ENCODE measurements at regions not wholly inside any gene's neighbourhood (a gene's known extent, or its start where the extent isn't known, plus 50 kb on each side); places are given as distances from the start of the nearest gene placed in this dataset.

DNA sequence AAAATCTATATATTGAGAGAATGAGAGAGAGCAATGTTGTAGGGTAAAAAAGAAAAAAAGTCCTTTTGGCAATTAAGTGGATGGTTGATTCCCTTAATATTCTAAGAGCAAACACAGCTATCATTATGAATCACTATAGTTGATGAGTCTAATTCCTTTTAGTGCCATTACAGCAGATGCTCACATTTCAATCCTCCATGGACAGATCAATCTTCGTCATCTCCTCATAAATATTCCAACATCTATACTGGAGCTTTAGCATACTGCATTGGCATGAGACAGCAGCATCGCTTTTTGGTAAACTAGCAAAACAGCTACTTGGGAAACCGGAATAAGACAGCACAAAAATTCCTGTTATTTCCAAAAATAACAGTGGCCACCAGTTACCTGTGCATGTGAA lies 796.7 kb downstream of the QKI start:
- no peak for DNase-seq
- TF ChIP-seq, protein P1, sequence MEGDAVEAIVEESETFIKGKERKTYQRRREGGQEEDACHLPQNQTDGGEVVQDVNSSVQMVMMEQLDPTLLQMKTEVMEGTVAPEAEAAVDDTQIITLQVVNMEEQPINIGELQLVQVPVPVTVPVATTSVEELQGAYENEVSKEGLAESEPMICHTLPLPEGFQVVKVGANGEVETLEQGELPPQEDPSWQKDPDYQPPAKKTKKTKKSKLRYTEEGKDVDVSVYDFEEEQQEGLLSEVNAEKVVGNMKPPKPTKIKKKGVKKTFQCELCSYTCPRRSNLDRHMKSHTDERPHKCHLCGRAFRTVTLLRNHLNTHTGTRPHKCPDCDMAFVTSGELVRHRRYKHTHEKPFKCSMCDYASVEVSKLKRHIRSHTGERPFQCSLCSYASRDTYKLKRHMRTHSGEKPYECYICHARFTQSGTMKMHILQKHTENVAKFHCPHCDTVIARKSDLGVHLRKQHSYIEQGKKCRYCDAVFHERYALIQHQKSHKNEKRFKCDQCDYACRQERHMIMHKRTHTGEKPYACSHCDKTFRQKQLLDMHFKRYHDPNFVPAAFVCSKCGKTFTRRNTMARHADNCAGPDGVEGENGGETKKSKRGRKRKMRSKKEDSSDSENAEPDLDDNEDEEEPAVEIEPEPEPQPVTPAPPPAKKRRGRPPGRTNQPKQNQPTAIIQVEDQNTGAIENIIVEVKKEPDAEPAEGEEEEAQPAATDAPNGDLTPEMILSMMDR (IDR thresholded peaks at IDR 0.05; ENCODE audit: low read depth, low read length) = no peak
- no peaks in the 10 kb centered on the region for H3K9me3 ChIP-seq
- H3K27me3 ChIP-seq = no peaks in the 10 kb centered on the region
- no peaks in the 10 kb centered on the region for H3K36me3 ChIP-seq
- H3K4me1 ChIP-seq = peaks cover 2% of the 10 kb centered on the region; the same call in 1 of the 2 replicates
- H3K4me3 ChIP-seq (ENCODE audit: low read depth, low read length) = no peak overlapping the region

DNA sequence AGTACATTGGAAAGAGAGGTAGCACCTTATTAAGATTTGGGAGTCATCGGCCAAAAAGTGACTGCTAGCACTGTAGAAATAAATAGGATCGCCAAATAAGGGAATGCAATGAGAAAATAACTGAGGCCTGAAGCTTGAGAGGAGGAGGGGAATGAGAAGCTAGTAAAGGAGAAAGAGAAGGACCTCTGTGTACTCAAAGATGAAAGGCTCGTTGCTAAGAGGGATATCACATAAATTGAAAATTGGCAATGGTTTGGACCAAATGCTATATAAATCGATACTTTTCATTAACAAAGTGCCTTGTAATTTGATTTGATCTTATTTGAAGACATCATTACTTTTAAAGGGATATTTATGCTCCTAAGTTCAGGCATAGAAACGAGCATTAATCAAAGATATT lies 796.3 kb downstream of the QKI start:
- DNase-seq = no peak
- no peaks in the 10 kb centered on the region for H3K27me3 ChIP-seq
- TF ChIP-seq, protein P1 (IDR thresholded peaks at IDR 0.05; ENCODE audit: low read depth, low read length) = no peak
- H3K36me3 ChIP-seq = no peaks in the 10 kb centered on the region
- H3K9me3 ChIP-seq = no peaks in the 10 kb centered on the region
- H3K4me1 ChIP-seq = no peaks in the 10 kb centered on the region
- no peak overlapping the region for H3K4me3 ChIP-seq (ENCODE audit: low read depth, low read length)

DNA sequence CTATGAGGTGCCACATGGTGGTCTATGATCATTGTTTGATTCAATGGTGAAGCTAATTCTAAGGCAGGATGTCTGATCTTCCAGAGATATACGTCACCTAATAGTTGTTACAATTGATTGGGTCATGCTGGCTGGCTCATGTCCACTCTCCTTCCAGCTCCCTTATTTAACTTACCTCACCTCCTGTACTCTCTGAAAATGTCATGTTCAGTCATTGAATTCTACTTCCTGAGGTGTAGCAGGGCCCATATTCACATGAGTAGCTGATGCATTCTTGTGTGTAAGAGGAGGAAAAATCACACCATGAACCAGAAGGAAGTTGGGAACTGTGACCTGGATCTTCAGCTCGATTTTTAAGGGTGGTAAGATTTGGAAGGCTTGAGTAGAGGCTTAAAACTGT lies 795.8 kb downstream of the QKI start:
- TF ChIP-seq, protein P1 (IDR thresholded peaks at IDR 0.05; ENCODE audit: low read depth, low read length) = no peak
- H3K9me3 ChIP-seq = no peaks in the 10 kb centered on the region
- no peaks in the 10 kb centered on the region for H3K4me1 ChIP-seq
- H3K36me3 ChIP-seq = no peaks in the 10 kb centered on the region
- H3K4me3 ChIP-seq (ENCODE audit: low read depth, low read length) = no peak overlapping the region
- no peak for DNase-seq
- H3K27me3 ChIP-seq = no peaks in the 10 kb centered on the region

DNA sequence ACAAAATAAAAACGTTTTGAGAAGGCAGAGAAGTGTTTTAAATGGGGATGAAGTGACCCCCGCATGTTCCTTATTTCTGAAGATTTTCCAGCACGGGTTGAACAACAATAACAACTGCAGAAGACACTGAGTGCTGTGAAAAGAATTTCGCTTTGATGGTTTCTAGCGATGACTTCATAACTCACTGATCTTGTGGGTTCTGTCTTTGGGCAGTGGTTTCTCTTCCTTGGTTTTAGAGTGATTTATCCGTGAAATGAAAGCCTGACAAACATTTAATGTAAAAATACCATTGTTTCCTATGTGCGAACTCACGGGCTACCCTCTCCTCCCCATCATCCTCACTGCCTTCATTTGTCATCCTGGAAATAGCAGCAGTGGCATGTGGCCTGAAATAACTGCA lies 793.9 kb downstream of the QKI start:
- H3K27me3 ChIP-seq = no peaks in the 10 kb centered on the region
- no peaks in the 10 kb centered on the region for H3K4me1 ChIP-seq
- no peak overlapping the region for H3K4me3 ChIP-seq (ENCODE audit: low read depth, low read length)
- TF ChIP-seq, protein P1 (IDR thresholded peaks at IDR 0.05; ENCODE audit: low read depth, low read length) = no peak
- H3K36me3 ChIP-seq = no peaks in the 10 kb centered on the region
- no peaks in the 10 kb centered on the region for H3K9me3 ChIP-seq
- DNase-seq = no peak

DNA sequence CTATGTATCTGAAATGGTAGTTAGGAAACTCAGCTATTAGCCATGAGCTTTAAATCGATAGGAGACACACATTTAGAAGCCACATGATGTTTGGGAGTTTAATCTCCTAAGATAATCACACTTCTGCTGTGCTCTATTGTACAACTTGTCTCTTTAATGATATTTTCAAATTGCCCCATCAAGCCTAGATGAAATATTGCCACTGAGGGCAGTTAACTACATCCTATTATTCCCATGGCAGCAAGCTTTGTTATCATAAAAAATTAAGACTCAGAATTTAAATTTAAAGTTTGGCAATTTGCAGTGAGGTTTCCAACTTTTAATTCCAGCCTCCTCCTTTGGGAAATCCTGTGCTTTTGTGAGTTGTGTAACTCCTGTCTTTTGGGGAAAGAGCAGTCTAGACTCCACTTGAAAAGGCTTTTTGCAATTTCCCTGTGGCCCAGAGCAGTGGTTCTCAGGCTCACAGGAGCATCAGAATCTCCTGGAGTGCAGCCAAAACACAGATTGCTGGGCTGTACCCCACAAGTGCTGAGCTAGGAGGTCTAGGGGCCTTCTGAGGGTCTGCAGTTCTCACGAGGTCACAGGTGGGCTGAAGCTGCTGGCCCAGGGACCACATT lies 792.4 kb downstream of the QKI start:
- no peak overlapping the region for H3K4me3 ChIP-seq (ENCODE audit: low read depth, low read length)
- no peak for DNase-seq
- H3K9me3 ChIP-seq = no peaks in the 10 kb centered on the region
- no peaks in the 10 kb centered on the region for H3K27me3 ChIP-seq
- H3K36me3 ChIP-seq = no peaks in the 10 kb centered on the region
- no peaks in the 10 kb centered on the region for H3K4me1 ChIP-seq
- TF ChIP-seq, protein P1 (IDR thresholded peaks at IDR 0.05; ENCODE audit: low read depth, low read length) = no peak

DNA sequence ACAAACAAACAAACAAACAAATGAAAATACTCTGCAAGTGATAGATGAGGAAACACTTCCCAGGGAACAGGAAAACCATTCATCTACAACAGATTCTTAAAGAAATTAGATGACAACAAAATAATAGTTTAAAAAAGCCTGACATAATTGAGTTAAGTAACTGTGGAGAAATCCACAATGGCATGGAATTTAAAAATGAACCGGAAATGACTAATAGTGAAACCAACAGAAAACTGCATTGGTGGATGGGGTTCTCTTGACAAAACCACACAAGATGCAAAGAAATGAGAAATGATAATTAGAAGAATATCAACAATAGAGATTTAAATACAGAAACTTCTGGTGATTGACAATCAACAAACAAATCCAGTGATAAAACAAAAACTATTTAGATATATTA lies 785.6 kb downstream of the QKI start:
- Histone ChIP-seq H3K4me1 (no peaks in the 10 kb centered on the region), H3K4me3 (ENCODE audit: low read depth, low read length) (no peak overlapping the region), H3K9me3 (no peaks in the 10 kb centered on the region), H3K27me3 (no peaks in the 10 kb centered on the region), H3K36me3 (no peaks in the 10 kb centered on the region)
- TF ChIP-seq, protein P1 (IDR thresholded peaks at IDR 0.05; ENCODE audit: low read depth, low read length) = no peak
- no peak for DNase-seq
